Uterus (tissue), 3 donors: ENCODE measurements at regions not wholly inside any gene's neighbourhood (a gene's known extent, or its start where the extent isn't known, plus 50 kb on each side); places are given as distances from the start of the nearest gene placed in this dataset.

Experiments
- DNase-seq, 2 donors: peaks; one replicate each; pipeline ENCODE4 v3.0.0-alpha.2; 2019 to 2020
- H3K27ac ChIP-seq, 2 donors: fragments of 200-600 bp; sonication (generic); 1 replicate in 1 of 2; 2 replicates in 1 of 2; pipeline ENCODE4 v1.5.1; 2016 to 2018
- H3K27me3 ChIP-seq, 2 donors: fragments of 200-600 bp; sonication (generic); one replicate each; pipeline ENCODE4 v1.5.1; 2018 to 2019; ENCODE audit warnings: control low read depth in 1 of 2
- H3K36me3 ChIP-seq, 2 donors: fragments of 200-600 bp; sonication (generic); one replicate each; pipeline ENCODE4 v1.5.1; 2019; ENCODE audit warnings: control low read depth in 1 of 2
- H3K4me1 ChIP-seq, 2 donors: fragments of 200-600 bp; sonication (generic); one replicate each; pipeline ENCODE4 v1.5.1; 2018 to 2019; ENCODE audit warnings: control low read depth in 1 of 2
- H3K4me3 ChIP-seq, 2 donors: fragments of 200-600 bp; sonication (generic); 1 replicate in 1 of 2; 2 replicates in 1 of 2; pipeline ENCODE4 v1.5.1; 2018 to 2019; ENCODE audit warnings: mild to moderate bottlenecking in 1 of 2
- H3K9me3 ChIP-seq, 2 donors: fragments of 200-600 bp; sonication (generic); one replicate each; pipeline ENCODE4 v1.5.1; 2019; ENCODE audit warnings: control low read depth in 1 of 2
- POLR2A ChIP-seq, 2 donors: fragments of 450-650 bp; IDR thresholded peaks; one replicate each; pipeline ENCODE4 v1.6.1; 2016; ENCODE audit warnings: antibody characterized with exemption in 2 of 2, mild to moderate bottlenecking in 1 of 2, moderate library complexity in 1 of 2
- intact Hi-C: fragments of 100-400 bp; cut with DNase I; formaldehyde crosslinking; loops from one replicate; pipeline ENCODE4 v1.15.1; 2023; ENCODE audit warnings: low total_unique reads
- TF ChIP-seq, protein P1 (sequence below), 4 experiments: fragments of 200-600 bp in 2 of 4; fragments of 450-650 bp in 2 of 4; sonication (generic) in 2 of 4; IDR thresholded peaks; one replicate each; pipeline ENCODE4 v1.5.1; 2016 to 2019; ENCODE audit warnings: antibody characterized with exemption in 4 of 4, mild to moderate bottlenecking in 2 of 4, moderate library complexity in 1 of 4
- donor health status: DM: yes; HTN: yes; CAD: no.

DNA sequence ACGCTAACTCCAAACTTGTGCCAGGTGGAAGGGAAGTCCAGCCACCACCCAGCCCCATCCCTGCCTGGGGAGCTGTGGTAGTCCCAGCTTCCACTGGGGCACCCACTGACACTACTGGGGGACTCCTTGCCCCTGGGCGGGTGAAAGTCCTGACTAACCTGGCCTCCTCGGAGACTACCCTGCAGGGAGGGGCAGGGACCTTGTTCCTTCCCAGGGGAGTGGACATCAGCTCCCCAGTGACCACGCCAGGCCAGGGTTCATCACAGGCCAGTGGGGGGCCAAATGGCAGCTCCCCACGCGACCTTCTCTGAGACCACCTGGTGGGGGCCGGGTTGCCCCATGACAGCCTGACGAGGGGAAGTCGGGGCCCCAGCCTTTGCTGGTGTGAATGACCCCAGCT lies 420.0 kb upstream of the SALL3 start:
- Histone ChIP-seq H3K4me3 (no peak overlapping the region), H3K9me3 (no peaks in the 10 kb centered on the region), H3K27me3 (no peaks in the 10 kb centered on the region), H3K4me1 (no peaks in the 10 kb centered on the region), H3K27ac (no peak overlapping the region), H3K36me3 (no peaks in the 10 kb centered on the region)
- TF ChIP-seq POLR2A (IDR thresholded peaks at IDR 0.05): no peak
- TF ChIP-seq, protein P1, sequence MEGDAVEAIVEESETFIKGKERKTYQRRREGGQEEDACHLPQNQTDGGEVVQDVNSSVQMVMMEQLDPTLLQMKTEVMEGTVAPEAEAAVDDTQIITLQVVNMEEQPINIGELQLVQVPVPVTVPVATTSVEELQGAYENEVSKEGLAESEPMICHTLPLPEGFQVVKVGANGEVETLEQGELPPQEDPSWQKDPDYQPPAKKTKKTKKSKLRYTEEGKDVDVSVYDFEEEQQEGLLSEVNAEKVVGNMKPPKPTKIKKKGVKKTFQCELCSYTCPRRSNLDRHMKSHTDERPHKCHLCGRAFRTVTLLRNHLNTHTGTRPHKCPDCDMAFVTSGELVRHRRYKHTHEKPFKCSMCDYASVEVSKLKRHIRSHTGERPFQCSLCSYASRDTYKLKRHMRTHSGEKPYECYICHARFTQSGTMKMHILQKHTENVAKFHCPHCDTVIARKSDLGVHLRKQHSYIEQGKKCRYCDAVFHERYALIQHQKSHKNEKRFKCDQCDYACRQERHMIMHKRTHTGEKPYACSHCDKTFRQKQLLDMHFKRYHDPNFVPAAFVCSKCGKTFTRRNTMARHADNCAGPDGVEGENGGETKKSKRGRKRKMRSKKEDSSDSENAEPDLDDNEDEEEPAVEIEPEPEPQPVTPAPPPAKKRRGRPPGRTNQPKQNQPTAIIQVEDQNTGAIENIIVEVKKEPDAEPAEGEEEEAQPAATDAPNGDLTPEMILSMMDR (IDR thresholded peaks at IDR 0.05): no peak
- DNase-seq: no peak
- intact Hi-C loops: no loop called here

- Histone ChIP-seq H3K9me3 (no peaks in the 10 kb centered on the region), H3K36me3 (no peaks in the 10 kb centered on the region), H3K27ac (no peak overlapping the region), H3K4me3 (no peak overlapping the region), H3K27me3 (no peaks in the 10 kb centered on the region), H3K4me1 (no peaks in the 10 kb centered on the region)
- no peak for TF ChIP-seq POLR2A (IDR thresholded peaks at IDR 0.05)
- TF ChIP-seq, protein P1 (IDR thresholded peaks at IDR 0.05): no peak
- intact Hi-C loops: no loop called here
- DNase-seq: no peak
These were observed 417.7 kb upstream of the SALL3 start for GRCh38 chr18:78561757-78562510.

DNA sequence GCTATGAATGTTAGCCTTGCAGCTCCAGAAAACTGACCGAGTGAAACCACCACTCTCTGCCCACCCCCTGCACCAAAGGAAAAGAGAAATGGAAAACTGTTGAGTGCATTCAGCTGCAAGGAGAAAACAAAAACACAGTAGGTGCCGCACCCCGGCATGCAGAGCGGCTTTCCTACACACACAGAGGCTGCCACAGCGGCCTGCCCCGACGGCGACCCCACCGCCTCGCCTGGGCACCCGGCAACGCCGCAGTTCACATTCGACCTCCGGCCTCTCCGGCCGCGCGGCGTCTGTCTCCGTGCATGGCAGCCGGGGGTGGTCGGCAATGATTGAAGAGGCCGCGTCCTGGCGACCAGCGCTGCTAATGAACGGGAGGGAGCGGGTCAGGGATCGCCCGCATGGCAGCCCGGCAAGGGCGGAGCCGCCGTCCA lies 417.1 kb upstream of the SALL3 start:
- Histone ChIP-seq H3K9me3 (no peaks in the 10 kb centered on the region), H3K27me3 (no peaks in the 10 kb centered on the region), H3K4me3 (no peak overlapping the region), H3K27ac (no peak overlapping the region), H3K4me1 (no peaks in the 10 kb centered on the region), H3K36me3 (no peaks in the 10 kb centered on the region)
- intact Hi-C loops: no loop called here
- DNase-seq: no peak
- TF ChIP-seq POLR2A (IDR thresholded peaks at IDR 0.05): no peak
- TF ChIP-seq, protein P1 (IDR thresholded peaks at IDR 0.05): no peak

- H3K4me1 ChIP-seq: no peaks in the 10 kb centered on the region
- H3K27ac ChIP-seq: no peak overlapping the region
- no peak overlapping the region for H3K4me3 ChIP-seq
- no peak for DNase-seq
- intact Hi-C loops: no loop called here
- H3K27me3 ChIP-seq: no peaks in the 10 kb centered on the region
- H3K36me3 ChIP-seq: no peaks in the 10 kb centered on the region
- no peak for TF ChIP-seq POLR2A (IDR thresholded peaks at IDR 0.05)
- TF ChIP-seq, protein P1 (IDR thresholded peaks at IDR 0.05): no peak
- no peaks in the 10 kb centered on the region for H3K9me3 ChIP-seq
These were observed 416.5 kb upstream of the SALL3 start for GRCh38 chr18:78563110-78563509.

GRCh38 chr18:78564030-78564429 lies 415.6 kb upstream of the SALL3 start:
- H3K36me3 ChIP-seq: no peaks in the 10 kb centered on the region
- DNase-seq: no peak
- no peaks in the 10 kb centered on the region for H3K27me3 ChIP-seq
- no peak overlapping the region for H3K4me3 ChIP-seq
- intact Hi-C loops: no loop called here
- H3K27ac ChIP-seq: no peak overlapping the region
- TF ChIP-seq, protein P1 (IDR thresholded peaks at IDR 0.05): no peak
- TF ChIP-seq POLR2A (IDR thresholded peaks at IDR 0.05): no peak
- no peaks in the 10 kb centered on the region for H3K4me1 ChIP-seq
- H3K9me3 ChIP-seq: no peaks in the 10 kb centered on the region
